ENCODE measurements at regions not wholly inside any gene's neighbourhood (a gene's known extent, or its start where the extent isn't known, plus 50 kb on each side); places are given as distances from the start of the nearest gene placed in this dataset.

DNA sequence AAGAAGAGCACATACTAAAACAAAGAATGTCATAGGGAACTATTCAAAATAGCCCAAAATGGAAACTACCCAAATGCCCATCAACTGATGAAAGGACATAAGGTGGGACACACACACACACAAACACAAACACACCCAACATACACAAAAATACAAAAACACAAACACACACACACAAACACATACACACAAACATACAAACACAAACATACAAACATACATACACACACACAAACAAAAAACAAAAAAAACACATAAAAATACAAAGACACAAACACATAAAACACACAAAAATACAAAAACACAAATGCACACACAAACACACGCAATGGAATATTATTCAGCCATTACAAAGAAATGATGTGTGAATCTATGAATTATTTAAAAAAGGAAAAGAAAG is 203.6 kb downstream of the ERMARD start (continued):
- TF ChIP-seq JUN (IDR thresholded peaks at IDR 0.05; ENCODE audit: low read depth, low read length) (no peak), TEAD4 (IDR thresholded peaks at IDR 0.05; ENCODE audit: low read depth, low read length) (no peak), CREB1 (IDR thresholded peaks at IDR 0.05) (no peak)

All from H1 (cell line).